Stomach smooth muscle (tissue), 2 donors: ENCODE measurements at regions not wholly inside any gene's neighbourhood (a gene's known extent, or its start where the extent isn't known, plus 50 kb on each side); places are given as distances from the start of the nearest gene placed in this dataset.

ENCODE experiments used
- H3K27ac ChIP-seq: one replicate; pipeline ENCODE4 v1.7.0; 2013; ENCODE audit warnings: mild to moderate bottlenecking, low read length, inconsistent platforms
- H3K27me3 ChIP-seq, 2 donors: one replicate each; pipeline ENCODE4 v1.7.0; 2013; ENCODE audit warnings: low read length in 2 of 2; ENCODE audit not compliant: insufficient read depth in 2 of 2, control insufficient read depth in 1 of 2
- H3K36me3 ChIP-seq, 2 donors: one replicate each; pipeline ENCODE4 v1.7.0; 2013; ENCODE audit warnings: low read length in 2 of 2; ENCODE audit not compliant: control insufficient read depth in 2 of 2, insufficient read depth in 2 of 2
- H3K4me1 ChIP-seq: one replicate; pipeline ENCODE4 v1.7.0; 2013; ENCODE audit warnings: low read length; ENCODE audit not compliant: control insufficient read depth, insufficient read depth
- H3K4me3 ChIP-seq, 2 donors: one replicate each; pipeline ENCODE4 v1.7.0; 2013; ENCODE audit warnings: low read length in 2 of 2
- H3K9ac ChIP-seq, 2 donors: one replicate each; pipeline ENCODE4 v1.7.0; 2013; ENCODE audit warnings: low read length in 2 of 2, mild to moderate bottlenecking in 1 of 2
- H3K9me3 ChIP-seq, 2 donors: one replicate each; pipeline ENCODE4 v1.7.0; 2013; ENCODE audit warnings: low read length in 2 of 2; ENCODE audit not compliant: control insufficient read depth in 2 of 2
- donor health status: healthy.
- donor health status: Pancreatic carcinoma.

DNA sequence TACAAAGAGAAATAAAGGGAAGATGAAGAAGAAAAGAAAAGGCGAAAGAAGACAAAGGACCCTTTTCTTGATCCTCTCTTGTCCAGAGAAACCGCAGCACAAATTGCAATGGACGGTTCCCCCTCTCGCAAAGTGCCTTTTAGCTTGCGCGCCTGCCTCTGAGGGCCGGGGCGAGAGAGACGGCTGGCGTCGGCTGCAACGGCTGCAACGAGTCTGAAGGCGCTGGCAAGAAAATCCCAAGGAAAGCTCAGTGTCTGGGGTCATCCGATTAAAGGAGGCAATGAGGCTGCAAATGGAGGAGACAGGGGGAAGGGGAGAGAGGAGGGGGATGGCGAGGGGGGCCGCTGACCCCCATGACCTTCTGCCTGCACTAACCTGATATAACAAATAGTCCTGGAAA lies 671.5 kb downstream of the MED13L start:
- peaks cover 6 to 8% of the 10 kb centered on the region in 2 donors for H3K27me3 ChIP-seq

GRCh38 chr12:115598871-115599811 lies 678.4 kb downstream of the MED13L start:
- H3K27me3 ChIP-seq = peaks cover 20 to 34% of the 10 kb centered on the region in 2 donors
- peaks cover 0 to 2% of the 10 kb centered on the region in 2 donors for H3K9me3 ChIP-seq
- peaks cover 8% of the 10 kb centered on the region for H3K4me1 ChIP-seq
- no peaks in the 10 kb centered on the region for H3K36me3 ChIP-seq
- no peak overlapping the region for H3K9ac ChIP-seq
- H3K4me3 ChIP-seq = peak overlapping the region; percentile 29 to 58
- H3K27ac ChIP-seq = no peak overlapping the region

More for the DNA sequence above, 671.5 kb downstream of the MED13L start:
- H3K9ac ChIP-seq = no peak overlapping the region
- no peaks in the 10 kb centered on the region for H3K4me1 ChIP-seq
- no peak overlapping the region for H3K4me3 ChIP-seq
- H3K9me3 ChIP-seq = peaks cover 0 to 2% of the 10 kb centered on the region in 2 donors
- H3K27ac ChIP-seq = no peak overlapping the region
- H3K36me3 ChIP-seq = no peaks in the 10 kb centered on the region

GRCh38 chr12:115597157-115597712 lies 680.3 kb downstream of the MED13L start:
- Histone ChIP-seq H3K27ac (no peak overlapping the region), H3K4me1 (peaks cover 8% of the 10 kb centered on the region), H3K4me3 (no peak overlapping the region), H3K27me3 (peaks cover 17 to 31% of the 10 kb centered on the region in 2 donors), H3K9ac (no peak overlapping the region), H3K36me3 (no peaks in the 10 kb centered on the region), H3K9me3 (peaks cover 0 to 2% of the 10 kb centered on the region in 2 donors)

DNA sequence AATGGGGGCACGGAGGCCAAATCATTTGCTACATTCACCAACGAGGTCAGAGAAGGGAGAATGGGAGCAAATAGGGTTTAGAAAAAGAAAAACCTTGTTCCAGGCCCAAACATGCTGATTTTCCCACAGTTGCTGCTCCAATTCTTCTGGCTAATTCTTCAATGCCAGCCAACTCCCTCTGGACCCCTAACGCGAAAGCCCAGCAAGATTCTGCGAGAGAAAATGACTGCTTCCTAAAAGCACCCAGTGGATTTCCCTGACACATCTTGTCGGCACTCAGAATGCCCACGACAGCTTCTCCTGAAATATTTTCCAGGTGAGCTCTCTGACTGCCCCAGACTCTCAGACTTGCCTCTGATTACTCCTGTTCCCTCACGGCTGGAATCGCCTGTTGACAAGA lies 689.4 kb downstream of the MED13L start:
- H3K4me1 ChIP-seq = peaks cover 5% of the 10 kb centered on the region
- H3K9me3 ChIP-seq = peaks cover 0 to 3% of the 10 kb centered on the region in 2 donors
- H3K27me3 ChIP-seq = peaks cover 0 to 5% of the 10 kb centered on the region in 2 donors
- no peak overlapping the region for H3K4me3 ChIP-seq
- H3K9ac ChIP-seq = no peak overlapping the region
- no peaks in the 10 kb centered on the region for H3K36me3 ChIP-seq
- no peak overlapping the region for H3K27ac ChIP-seq

DNA sequence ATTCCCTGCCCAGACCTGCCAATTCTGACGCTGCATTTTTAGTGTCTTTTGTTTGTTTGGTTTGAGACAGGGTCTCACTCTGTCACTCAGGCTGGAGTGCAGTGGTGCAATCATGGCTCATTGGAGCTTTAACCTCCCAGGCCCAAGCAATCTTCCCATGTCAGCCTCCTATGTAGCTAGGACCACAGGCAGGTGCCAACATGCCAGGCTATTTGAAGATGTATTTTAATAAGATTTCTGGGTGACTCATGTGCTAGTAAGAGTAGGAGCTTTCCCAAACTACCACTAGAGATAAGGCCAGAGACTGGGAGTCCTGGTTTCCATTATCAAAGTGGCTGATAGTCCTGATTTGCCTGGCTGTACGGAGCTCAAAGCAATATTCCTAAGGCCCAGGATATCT lies 693.3 kb downstream of the MED13L start:
- H3K27me3 ChIP-seq = peaks cover 0 to 5% of the 10 kb centered on the region in 2 donors
- no peaks in the 10 kb centered on the region for H3K36me3 ChIP-seq
- H3K9ac ChIP-seq = no peak overlapping the region
- no peak overlapping the region for H3K4me3 ChIP-seq
- H3K4me1 ChIP-seq = peaks cover 5% of the 10 kb centered on the region
- peaks cover 0 to 3% of the 10 kb centered on the region in 2 donors for H3K9me3 ChIP-seq
- H3K27ac ChIP-seq = no peak overlapping the region

- Histone ChIP-seq H3K36me3 (no peaks in the 10 kb centered on the region), H3K4me1 (peaks cover 5% of the 10 kb centered on the region), H3K27ac (no peak overlapping the region), H3K9ac (no peak overlapping the region), H3K9me3 (peaks cover 0 to 3% of the 10 kb centered on the region in 2 donors), H3K4me3 (no peak overlapping the region), H3K27me3 (peaks cover 0 to 5% of the 10 kb centered on the region in 2 donors)
These were observed 693.9 kb downstream of the MED13L start for GRCh38 chr12:115583591-115583990.

DNA sequence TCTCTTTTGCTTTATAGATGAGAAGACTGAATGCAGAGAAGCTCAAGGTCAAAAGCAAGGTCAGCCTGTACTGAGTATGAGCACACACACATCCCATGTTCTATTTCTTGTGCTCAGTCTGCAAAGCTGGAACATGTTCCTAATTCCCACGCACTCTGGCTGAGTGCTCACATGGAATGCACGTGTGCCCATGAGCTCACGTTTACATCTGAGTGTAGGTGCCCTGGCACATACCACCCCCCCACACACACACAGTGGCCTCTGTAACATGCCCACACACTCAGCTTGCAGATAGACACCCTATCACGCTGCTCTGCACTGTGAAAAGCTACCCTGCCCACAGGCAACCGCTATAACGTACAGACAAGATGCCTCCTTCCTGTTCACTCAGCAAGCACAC lies 700.1 kb downstream of the MED13L start:
- Histone ChIP-seq H3K36me3 (no peaks in the 10 kb centered on the region), H3K9ac (no peak overlapping the region), H3K9me3 (no peaks in the 10 kb centered on the region), H3K27me3 (peaks cover 0 to 4% of the 10 kb centered on the region in 2 donors), H3K27ac (no peak overlapping the region), H3K4me1 (no peaks in the 10 kb centered on the region), H3K4me3 (no peak overlapping the region)

DNA sequence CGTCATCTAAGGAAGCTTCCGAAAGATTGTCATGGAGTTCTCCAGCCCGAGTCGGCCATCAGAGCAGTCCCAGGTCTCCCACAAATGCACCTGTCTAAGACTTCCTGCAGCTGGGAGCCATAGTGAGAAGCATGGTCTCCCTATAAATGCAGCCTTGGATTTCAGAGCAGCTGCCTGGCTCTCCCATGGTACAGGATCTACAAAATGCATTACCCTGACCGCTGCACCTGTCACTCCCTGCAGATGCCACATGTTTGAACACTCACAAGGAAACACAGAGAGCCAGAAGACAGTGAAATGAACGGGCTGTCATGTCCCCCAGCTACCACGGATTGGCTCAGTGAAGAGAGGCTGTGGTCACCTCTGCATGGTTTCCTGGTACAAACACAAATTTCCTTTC lies 702.7 kb downstream of the MED13L start:
- Histone ChIP-seq H3K9ac (no peak overlapping the region), H3K36me3 (no peaks in the 10 kb centered on the region), H3K4me1 (no peaks in the 10 kb centered on the region), H3K4me3 (no peak overlapping the region), H3K27me3 (peaks cover 0 to 6% of the 10 kb centered on the region in 2 donors), H3K27ac (no peak overlapping the region), H3K9me3 (no peaks in the 10 kb centered on the region)

GRCh38 chr12:115572440-115572839 lies 705.1 kb downstream of the MED13L start:
- Histone ChIP-seq H3K27ac (no peak overlapping the region), H3K4me1 (no peaks in the 10 kb centered on the region), H3K9ac (no peak overlapping the region), H3K27me3 (peaks cover 0 to 6% of the 10 kb centered on the region in 2 donors), H3K36me3 (no peaks in the 10 kb centered on the region), H3K4me3 (no peak overlapping the region), H3K9me3 (no peaks in the 10 kb centered on the region)

DNA sequence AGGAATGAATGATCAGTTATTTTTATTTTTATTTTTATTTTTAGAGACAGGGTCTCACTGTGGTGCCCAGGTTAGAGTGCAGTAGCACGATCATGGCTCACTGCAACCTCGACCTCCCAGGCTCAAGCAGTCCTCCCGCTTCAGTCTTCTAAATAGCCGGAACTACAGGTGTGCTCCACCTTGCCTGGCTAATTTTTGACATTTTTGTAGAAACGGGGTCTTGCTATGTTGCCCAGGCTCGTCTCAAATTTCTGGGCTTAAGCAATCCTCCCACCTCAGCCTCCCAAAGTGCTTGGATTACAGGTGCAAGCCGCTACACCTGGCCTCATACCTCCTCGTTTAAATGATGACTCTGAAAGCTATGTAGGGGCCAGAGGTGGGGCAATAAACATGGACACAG lies 706.0 kb downstream of the MED13L start:
- no peak overlapping the region for H3K4me3 ChIP-seq
- H3K9ac ChIP-seq = no peak overlapping the region
- no peak overlapping the region for H3K27ac ChIP-seq
- H3K9me3 ChIP-seq = no peaks in the 10 kb centered on the region
- no peaks in the 10 kb centered on the region for H3K36me3 ChIP-seq
- H3K27me3 ChIP-seq = peaks cover 0 to 4% of the 10 kb centered on the region in 2 donors
- no peaks in the 10 kb centered on the region for H3K4me1 ChIP-seq

- no peak overlapping the region for H3K4me3 ChIP-seq
- no peaks in the 10 kb centered on the region for H3K9me3 ChIP-seq
- H3K4me1 ChIP-seq = no peaks in the 10 kb centered on the region
- H3K36me3 ChIP-seq = no peaks in the 10 kb centered on the region
- no peak overlapping the region for H3K27ac ChIP-seq
- peaks cover 2 to 4% of the 10 kb centered on the region in 2 donors for H3K27me3 ChIP-seq
- no peak overlapping the region for H3K9ac ChIP-seq
These were observed 706.5 kb downstream of the MED13L start for GRCh38 chr12:115571027-115571426.
